Loucy (cell line): ENCODE measurements at regions not wholly inside any gene's neighbourhood (a gene's known extent, or its start where the extent isn't known, plus 50 kb on each side); places are given as distances from the start of the nearest gene placed in this dataset.

Experiments used
- H2AFZ ChIP-seq: fragments of 200-600 bp; sonication (generic); 2 replicates; pipeline ENCODE4 v1.6.0; 2016; ENCODE audit warnings: antibody characterized with exemption, mild to moderate bottlenecking, low read length, moderate library complexity
- H3F3A ChIP-seq: fragments of 200-600 bp; 2 replicates; pipeline ENCODE4 v1.6.0; 2016; ENCODE audit warnings: antibody characterized with exemption, low read depth, mild to moderate bottlenecking
- H3K27me3 ChIP-seq: fragments of 200-600 bp; sonication (generic); 2 replicates; pipeline ENCODE4 v1.6.1; 2014; ENCODE audit warnings: low read length, mild to moderate bottlenecking; ENCODE audit not compliant: insufficient read depth, poor library complexity, severe bottlenecking
- H3K36me3 ChIP-seq: fragments of 200-600 bp; sonication (generic); 2 replicates; pipeline ENCODE4 v1.6.1; 2016; ENCODE audit warnings: low read length; ENCODE audit not compliant: insufficient read depth
- H3K4me1 ChIP-seq: fragments of 200-600 bp; sonication (generic); 2 replicates; pipeline ENCODE4 v1.5.1; 2014; ENCODE audit warnings: low read length, mild to moderate bottlenecking; ENCODE audit not compliant: insufficient read depth, poor library complexity, severe bottlenecking
- H3K4me2 ChIP-seq: fragments of 200-600 bp; sonication (generic); 2 replicates; pipeline ENCODE4 v1.6.0; 2014; ENCODE audit warnings: antibody characterized with exemption, low read length, low read depth, mild to moderate bottlenecking; ENCODE audit not compliant: poor library complexity, severe bottlenecking
- H3K4me3 ChIP-seq: fragments of 200-600 bp; sonication (generic); 2 replicates; pipeline ENCODE4 v1.5.1; 2014; ENCODE audit warnings: low read length, mild to moderate bottlenecking, mixed read lengths; ENCODE audit not compliant: poor library complexity, severe bottlenecking
- H3K79me2 ChIP-seq: fragments of 200-600 bp; sonication (generic); 2 replicates; pipeline ENCODE4 v1.6.1; 2014; ENCODE audit warnings: low read length; ENCODE audit not compliant: insufficient read depth
- H3K9ac ChIP-seq: fragments of 200-600 bp; sonication (generic); 2 replicates; pipeline ENCODE4 v1.6.0; 2014; ENCODE audit warnings: mild to moderate bottlenecking, low read depth, low read length, moderate library complexity; ENCODE audit not compliant: poor library complexity, severe bottlenecking
- H3K9me2 ChIP-seq: fragments of 200-600 bp; sonication (generic); replicated peaks from 2 replicates; pipeline ENCODE4 v1.6.1; 2016; ENCODE audit warnings: low read depth, low read length, mixed read lengths
- H3K9me3 ChIP-seq: fragments of 200-600 bp; sonication (generic); 2 replicates; pipeline ENCODE4 v1.6.1; 2014; ENCODE audit warnings: mild to moderate bottlenecking, antibody characterized with exemption, low read length, low read depth; ENCODE audit not compliant: insufficient read depth
- H4K20me1 ChIP-seq: fragments of 200-600 bp; sonication (generic); 2 replicates; pipeline ENCODE4 v1.6.0; 2014; ENCODE audit warnings: antibody characterized with exemption, low read length, mild to moderate bottlenecking; ENCODE audit not compliant: insufficient read depth, poor library complexity, severe bottlenecking
- EZH2phosphoT487 ChIP-seq: fragments of 200-600 bp; IDR thresholded peaks from 2 replicates; pipeline ENCODE4 v1.6.1; 2018; ENCODE audit warnings: antibody characterized with exemption, mild to moderate bottlenecking, moderate library complexity, borderline replicate concordance
- TF ChIP-seq, protein P1 (sequence below): fragments of 200-600 bp; sonication (generic); conservative IDR thresholded peaks from 2 replicates; pipeline ENCODE4 v1.5.1; 2014; ENCODE audit warnings: mild to moderate bottlenecking, antibody characterized with exemption, low read length

GRCh38 chr12:28909291-28909690 lies 239.8 kb upstream of the FAR2 start:
- no peaks in the 10 kb centered on the region for H3K27me3 ChIP-seq
- H3K4me3 ChIP-seq = no peak overlapping the region
- no peak overlapping the region for H3K9ac ChIP-seq
- no peak overlapping the region for H2AFZ ChIP-seq
- no peaks in the 10 kb centered on the region for H3K4me1 ChIP-seq
- no peak overlapping the region for H3K4me2 ChIP-seq
- H3K79me2 ChIP-seq = no peaks in the 10 kb centered on the region
- peaks cover 8% of the 10 kb centered on the region; the same call in 1 of the 2 replicates for H3K9me3 ChIP-seq
- no peaks in the 10 kb centered on the region for H3K9me2 ChIP-seq
- H3K36me3 ChIP-seq = no peaks in the 10 kb centered on the region
- no peaks in the 10 kb centered on the region for H3F3A ChIP-seq
- TF ChIP-seq, protein P1, sequence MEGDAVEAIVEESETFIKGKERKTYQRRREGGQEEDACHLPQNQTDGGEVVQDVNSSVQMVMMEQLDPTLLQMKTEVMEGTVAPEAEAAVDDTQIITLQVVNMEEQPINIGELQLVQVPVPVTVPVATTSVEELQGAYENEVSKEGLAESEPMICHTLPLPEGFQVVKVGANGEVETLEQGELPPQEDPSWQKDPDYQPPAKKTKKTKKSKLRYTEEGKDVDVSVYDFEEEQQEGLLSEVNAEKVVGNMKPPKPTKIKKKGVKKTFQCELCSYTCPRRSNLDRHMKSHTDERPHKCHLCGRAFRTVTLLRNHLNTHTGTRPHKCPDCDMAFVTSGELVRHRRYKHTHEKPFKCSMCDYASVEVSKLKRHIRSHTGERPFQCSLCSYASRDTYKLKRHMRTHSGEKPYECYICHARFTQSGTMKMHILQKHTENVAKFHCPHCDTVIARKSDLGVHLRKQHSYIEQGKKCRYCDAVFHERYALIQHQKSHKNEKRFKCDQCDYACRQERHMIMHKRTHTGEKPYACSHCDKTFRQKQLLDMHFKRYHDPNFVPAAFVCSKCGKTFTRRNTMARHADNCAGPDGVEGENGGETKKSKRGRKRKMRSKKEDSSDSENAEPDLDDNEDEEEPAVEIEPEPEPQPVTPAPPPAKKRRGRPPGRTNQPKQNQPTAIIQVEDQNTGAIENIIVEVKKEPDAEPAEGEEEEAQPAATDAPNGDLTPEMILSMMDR = no peak
- TF ChIP-seq EZH2phosphoT487 = no peak
- no peaks in the 10 kb centered on the region for H4K20me1 ChIP-seq

DNA sequence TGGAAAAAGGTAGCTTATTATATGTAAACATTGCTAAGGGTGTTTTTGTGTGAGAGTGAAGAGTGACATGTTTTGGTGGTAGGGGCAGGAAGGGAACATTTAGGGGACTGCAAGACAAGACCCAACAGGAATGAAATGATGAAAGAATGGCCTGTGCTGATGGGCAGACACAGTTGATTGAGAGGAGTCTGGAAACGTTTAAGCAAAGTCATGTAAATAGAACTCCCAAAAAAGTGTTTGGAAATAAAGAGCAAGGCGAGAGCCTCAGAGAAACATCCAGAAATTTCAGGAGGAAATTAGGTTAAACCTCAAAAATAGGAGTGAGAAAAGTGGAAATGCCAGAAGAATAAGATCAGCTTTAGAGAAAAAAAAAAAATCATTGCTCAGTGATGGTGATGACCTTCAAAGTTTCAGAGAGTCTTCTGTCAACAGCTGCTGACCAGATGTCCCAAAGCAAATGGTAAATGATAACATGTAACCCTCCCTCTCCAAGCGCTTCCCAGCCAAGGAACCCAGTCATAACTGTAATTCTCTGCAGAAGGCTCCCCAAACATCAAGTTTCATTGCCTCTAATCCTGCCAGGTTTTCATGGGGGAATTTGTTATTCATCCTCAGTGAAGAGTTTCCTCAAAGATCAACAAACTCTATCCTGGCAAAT lies 223.2 kb upstream of the FAR2 start:
- no peak overlapping the region for H2AFZ ChIP-seq
- H3K9me2 ChIP-seq = no peaks in the 10 kb centered on the region
- no peaks in the 10 kb centered on the region for H3K36me3 ChIP-seq
- H3K4me3 ChIP-seq = no peak overlapping the region
- no peaks in the 10 kb centered on the region for H3K79me2 ChIP-seq
- no peaks in the 10 kb centered on the region for H3K27me3 ChIP-seq
- H3K9me3 ChIP-seq = no peaks in the 10 kb centered on the region; the same call in 1 of the 2 replicates
- no peak overlapping the region for H3K9ac ChIP-seq
- no peak for TF ChIP-seq EZH2phosphoT487
- TF ChIP-seq, protein P1 = no peak
- no peak overlapping the region for H3K4me2 ChIP-seq
- no peaks in the 10 kb centered on the region for H3F3A ChIP-seq
- no peaks in the 10 kb centered on the region for H3K4me1 ChIP-seq
- H4K20me1 ChIP-seq = no peaks in the 10 kb centered on the region

DNA sequence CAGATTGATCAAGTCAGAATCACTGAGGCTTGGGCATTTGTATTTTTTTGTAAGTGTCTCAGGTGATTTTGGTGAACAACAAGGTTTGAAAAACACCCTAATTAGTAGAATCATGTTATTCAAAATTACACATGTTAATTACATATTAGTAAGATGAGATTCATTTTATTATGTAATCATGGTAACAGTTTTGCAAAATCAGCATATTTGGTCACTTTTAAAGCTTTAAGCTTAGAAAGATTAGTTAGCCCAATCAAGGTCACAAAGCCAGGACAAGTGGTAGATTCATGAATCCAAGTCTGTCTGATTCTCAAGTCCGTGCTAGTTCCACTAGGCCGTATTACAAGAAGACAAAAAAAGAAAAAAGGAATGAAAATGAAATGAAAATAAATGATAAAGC lies 218.4 kb upstream of the FAR2 start:
- Histone ChIP-seq H3F3A (no peaks in the 10 kb centered on the region), H3K79me2 (no peaks in the 10 kb centered on the region), H3K4me2 (no peak overlapping the region), H3K9ac (no peak overlapping the region), H4K20me1 (no peaks in the 10 kb centered on the region), H3K9me2 (no peaks in the 10 kb centered on the region), H3K4me1 (no peaks in the 10 kb centered on the region), H3K36me3 (no peaks in the 10 kb centered on the region), H3K9me3 (no peaks in the 10 kb centered on the region), H3K4me3 (no peak overlapping the region), H2AFZ (no peak overlapping the region), H3K27me3 (no peaks in the 10 kb centered on the region)
- TF ChIP-seq, protein P1 = no peak
- TF ChIP-seq EZH2phosphoT487 = no peak
